Hematopoietic multipotent progenitor cell (in vitro differentiated cells): ENCODE measurements at regions not wholly inside any gene's neighbourhood (a gene's known extent, or its start where the extent isn't known, plus 50 kb on each side); places are given as distances from the start of the nearest gene placed in this dataset.

Experiments used
- DNase-seq, 3 donors: peaks; one replicate each; pipeline ENCODE4 v3.0.0-alpha.2; 2011 to 2015; ENCODE audit warnings: low read depth in 2 of 3, low spot score in 2 of 3

- no peak for DNase-seq
These were observed 54.8 kb upstream of the DLG1 start for GRCh38 chr3:197353001-197353866.

- DNase-seq = no peak
These were observed 54.0 kb upstream of the DLG1 start for GRCh38 chr3:197352382-197352781.

GRCh38 chr3:197350446-197350845, 52.0 kb upstream of the DLG1 start:
- DNase-seq = no peak

- no peak for DNase-seq
These were observed 51.0 kb upstream of the DLG1 start for GRCh38 chr3:197349368-197349767.
